ENCODE measurements at regions not wholly inside any gene's neighbourhood (a gene's known extent, or its start where the extent isn't known, plus 50 kb on each side); places are given as distances from the start of the nearest gene placed in this dataset.

DNA sequence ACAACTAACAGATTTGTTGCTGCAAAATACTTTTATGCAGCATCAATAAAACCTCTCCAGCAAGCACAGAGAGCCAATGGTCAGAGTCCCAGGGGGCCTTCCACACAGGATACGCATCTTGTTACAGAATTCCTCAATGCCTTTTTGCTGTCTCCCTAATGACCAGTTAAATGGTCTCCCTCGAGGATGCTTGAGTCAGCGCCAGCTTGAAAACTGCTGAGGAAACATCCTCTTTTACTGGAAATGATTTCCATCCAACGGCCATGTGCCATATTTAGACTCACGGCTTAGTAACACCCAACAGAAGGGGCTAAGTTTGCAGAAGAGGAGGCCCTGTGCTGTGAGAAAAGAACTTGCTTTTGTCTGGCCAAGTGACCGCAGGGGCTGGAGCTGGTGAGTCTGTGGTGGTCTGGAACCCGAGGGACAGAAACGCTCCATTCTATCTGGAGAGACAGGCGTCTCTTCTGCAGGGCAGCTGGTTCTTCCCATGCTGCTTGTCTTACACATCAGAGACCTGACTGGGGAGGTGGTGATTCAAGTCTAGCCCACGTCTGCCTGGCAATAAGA is 496.4 kb downstream of the SETD4 start:
- TF ChIP-seq, protein P1, sequence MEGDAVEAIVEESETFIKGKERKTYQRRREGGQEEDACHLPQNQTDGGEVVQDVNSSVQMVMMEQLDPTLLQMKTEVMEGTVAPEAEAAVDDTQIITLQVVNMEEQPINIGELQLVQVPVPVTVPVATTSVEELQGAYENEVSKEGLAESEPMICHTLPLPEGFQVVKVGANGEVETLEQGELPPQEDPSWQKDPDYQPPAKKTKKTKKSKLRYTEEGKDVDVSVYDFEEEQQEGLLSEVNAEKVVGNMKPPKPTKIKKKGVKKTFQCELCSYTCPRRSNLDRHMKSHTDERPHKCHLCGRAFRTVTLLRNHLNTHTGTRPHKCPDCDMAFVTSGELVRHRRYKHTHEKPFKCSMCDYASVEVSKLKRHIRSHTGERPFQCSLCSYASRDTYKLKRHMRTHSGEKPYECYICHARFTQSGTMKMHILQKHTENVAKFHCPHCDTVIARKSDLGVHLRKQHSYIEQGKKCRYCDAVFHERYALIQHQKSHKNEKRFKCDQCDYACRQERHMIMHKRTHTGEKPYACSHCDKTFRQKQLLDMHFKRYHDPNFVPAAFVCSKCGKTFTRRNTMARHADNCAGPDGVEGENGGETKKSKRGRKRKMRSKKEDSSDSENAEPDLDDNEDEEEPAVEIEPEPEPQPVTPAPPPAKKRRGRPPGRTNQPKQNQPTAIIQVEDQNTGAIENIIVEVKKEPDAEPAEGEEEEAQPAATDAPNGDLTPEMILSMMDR (IDR thresholded peaks at IDR 0.05) = no peak
- no peak for TF ChIP-seq POLR2A (IDR thresholded peaks at IDR 0.05)
